Tibial nerve (tissue), 4 donors: ENCODE measurements at regions not wholly inside any gene's neighbourhood (a gene's known extent, or its start where the extent isn't known, plus 50 kb on each side); places are given as distances from the start of the nearest gene placed in this dataset.

ENCODE experiments used
- CTCF ChIP-seq, 5 experiments: fragments of 200-600 bp in 3 of 5; fragments of 450-650 bp in 2 of 5; sonication (generic) in 3 of 5; IDR thresholded peaks; one replicate each; pipeline ENCODE4 v1.5.1; 2016 to 2019; ENCODE audit warnings: antibody characterized with exemption in 5 of 5, mild to moderate bottlenecking in 3 of 5, moderate library complexity in 2 of 5
- EP300 ChIP-seq, 2 donors: sonication (generic); formaldehyde crosslinking; IDR thresholded peaks; one replicate each; pipeline ENCODE4 v1.6.1; 2017; ENCODE audit warnings: antibody characterized with exemption in 2 of 2, mild to moderate bottlenecking in 1 of 2
- POLR2A ChIP-seq, 2 donors: fragments of 450-650 bp; IDR thresholded peaks; one replicate each; pipeline ENCODE4 v1.6.1; 2017; ENCODE audit warnings: antibody characterized with exemption in 2 of 2, mild to moderate bottlenecking in 2 of 2, moderate library complexity in 2 of 2

GRCh38 chr18:78237864-78238263 lies 741.8 kb upstream of the SALL3 start:
- no peak for TF ChIP-seq CTCF (IDR thresholded peaks at IDR 0.05)
- TF ChIP-seq EP300 (IDR thresholded peaks at IDR 0.05) = no peak
- no peak for TF ChIP-seq POLR2A (IDR thresholded peaks at IDR 0.05)
